SK-N-SH treated with all-trans-retinoic acid at 6 μM for 48 hours (cell line): ENCODE measurements at regions not wholly inside any gene's neighbourhood (a gene's known extent, or its start where the extent isn't known, plus 50 kb on each side); places are given as distances from the start of the nearest gene placed in this dataset.

Source experiments
- ATAC-seq: fragments of 200-7000 bp; cut with Tn5 transposase; 3 replicates; pipeline ENCODE4 v1.9.1; 2020; ENCODE audit warnings: mild to moderate bottlenecking, moderate library complexity
- BACH2 ChIP-seq: fragments of 250-450 bp; sonication (Bioruptor Pico); IDR thresholded peaks from 2 replicates; pipeline ENCODE4 v1.9.0; 2021; ENCODE audit warnings: mild to moderate bottlenecking, borderline replicate concordance
- CSDC2 ChIP-seq: fragments of 250-450 bp; sonication (Bioruptor Pico); IDR thresholded peaks from 2 replicates; pipeline ENCODE4 v1.5.0; 2020; ENCODE audit warnings: mild to moderate bottlenecking, moderate library complexity
- ESRRG ChIP-seq: fragments of 250-450 bp; sonication (Bioruptor Pico); IDR thresholded peaks from 2 replicates; pipeline ENCODE4 v1.6.1; 2021; ENCODE audit warnings: mild to moderate bottlenecking
- ISL1 ChIP-seq: fragments of 250-450 bp; sonication (Bioruptor Pico); IDR thresholded peaks from 2 replicates; pipeline ENCODE4 v2.1.2; 2022; ENCODE audit warnings: mild to moderate bottlenecking, moderate library complexity
- OSR1 ChIP-seq: fragments of 250-450 bp; sonication (Bioruptor Pico); IDR thresholded peaks from 2 replicates; pipeline ENCODE4 v1.8.0; 2022; ENCODE audit warnings: moderate library complexity, mild to moderate bottlenecking, inconsistent platforms
- POU6F1 ChIP-seq: fragments of 250-450 bp; sonication (Bioruptor Pico); IDR thresholded peaks from 2 replicates; pipeline ENCODE4 v1.8.0; 2021; ENCODE audit warnings: low read depth, mild to moderate bottlenecking, moderate library complexity, borderline replicate concordance
- PPARA ChIP-seq: fragments of 250-450 bp; sonication (Bioruptor Pico); IDR thresholded peaks from 2 replicates; pipeline ENCODE4 v1.5.0; 2020; ENCODE audit warnings: mild to moderate bottlenecking, borderline replicate concordance
- RARB ChIP-seq: fragments of 250-450 bp; sonication (Bioruptor Pico); IDR thresholded peaks from 2 replicates; pipeline ENCODE4 v1.8.0; 2021; ENCODE audit warnings: mild to moderate bottlenecking, moderate library complexity
- SNAI2 ChIP-seq: fragments of 250-450 bp; sonication (Bioruptor Pico); IDR thresholded peaks from 2 replicates; pipeline ENCODE4 v1.5.0; 2020; ENCODE audit warnings: mild to moderate bottlenecking, moderate library complexity
- TCF4 ChIP-seq: fragments of 250-450 bp; sonication (Bioruptor Pico); IDR thresholded peaks from 2 replicates; pipeline ENCODE4 v1.8.0; 2021; ENCODE audit warnings: mild to moderate bottlenecking, moderate library complexity, borderline replicate concordance
- TOX ChIP-seq: fragments of 250-450 bp; sonication (Bioruptor Pico); IDR thresholded peaks from 2 replicates; pipeline ENCODE4 v1.8.0; 2021; ENCODE audit warnings: mild to moderate bottlenecking, moderate library complexity, borderline replicate concordance
- ZC3H10 ChIP-seq: fragments of 250-450 bp; sonication (Bioruptor Pico); IDR thresholded peaks from 2 replicates; pipeline ENCODE4 v1.5.1; 2021; ENCODE audit warnings: mild to moderate bottlenecking, moderate library complexity
- ZFP3 ChIP-seq: fragments of 250-450 bp; sonication (Bioruptor Pico); IDR thresholded peaks from 2 replicates; pipeline ENCODE4 v1.5.0; 2020; ENCODE audit warnings: mild to moderate bottlenecking, moderate library complexity
- ZFP30 ChIP-seq: fragments of 450-650 bp; formaldehyde crosslinking; IDR thresholded peaks from 2 replicates; pipeline ENCODE4 v1.5.0; 2022; ENCODE audit warnings: mild to moderate bottlenecking, moderate library complexity
- ZNF565 ChIP-seq: fragments of 450-650 bp; formaldehyde crosslinking; conservative IDR thresholded peaks from 2 replicates; pipeline ENCODE4 v1.5.0; 2020; ENCODE audit warnings: low read depth, mild to moderate bottlenecking, moderate library complexity
- ZNF70 ChIP-seq: fragments of 450-650 bp; formaldehyde crosslinking; IDR thresholded peaks from 2 replicates; pipeline ENCODE4 v1.5.0; 2020; ENCODE audit warnings: mild to moderate bottlenecking, moderate library complexity
- ZNF8 ChIP-seq: fragments of 450-650 bp; formaldehyde crosslinking; IDR thresholded peaks from 2 replicates; pipeline ENCODE4 v1.5.0; 2020; ENCODE audit warnings: mild to moderate bottlenecking, moderate library complexity
- TF ChIP-seq, protein P1 (sequence below): fragments of 250-450 bp; sonication (Bioruptor Pico); IDR thresholded peaks from 2 replicates; pipeline ENCODE4 v1.5.1; 2020; ENCODE audit warnings: low read depth, mild to moderate bottlenecking, moderate library complexity
- TF ChIP-seq, protein P2 (sequence below): fragments of 250-450 bp; sonication (Bioruptor Pico); IDR thresholded peaks from 2 replicates; pipeline ENCODE4 v1.8.0; 2020; ENCODE audit warnings: mild to moderate bottlenecking, moderate library complexity, borderline replicate concordance
- TF ChIP-seq, protein P3 (sequence below): fragments of 250-450 bp; sonication (Bioruptor Pico); IDR thresholded peaks from 2 replicates; pipeline ENCODE4 v1.5.1; 2021; ENCODE audit warnings: mild to moderate bottlenecking, moderate library complexity
- TF ChIP-seq, protein P4 (sequence below): fragments of 250-450 bp; sonication (Bioruptor Pico); IDR thresholded peaks from 2 replicates; pipeline ENCODE4 v1.5.0; 2020; ENCODE audit warnings: mild to moderate bottlenecking, moderate library complexity

- ATAC-seq: no peak
- TF ChIP-seq, protein P1, sequence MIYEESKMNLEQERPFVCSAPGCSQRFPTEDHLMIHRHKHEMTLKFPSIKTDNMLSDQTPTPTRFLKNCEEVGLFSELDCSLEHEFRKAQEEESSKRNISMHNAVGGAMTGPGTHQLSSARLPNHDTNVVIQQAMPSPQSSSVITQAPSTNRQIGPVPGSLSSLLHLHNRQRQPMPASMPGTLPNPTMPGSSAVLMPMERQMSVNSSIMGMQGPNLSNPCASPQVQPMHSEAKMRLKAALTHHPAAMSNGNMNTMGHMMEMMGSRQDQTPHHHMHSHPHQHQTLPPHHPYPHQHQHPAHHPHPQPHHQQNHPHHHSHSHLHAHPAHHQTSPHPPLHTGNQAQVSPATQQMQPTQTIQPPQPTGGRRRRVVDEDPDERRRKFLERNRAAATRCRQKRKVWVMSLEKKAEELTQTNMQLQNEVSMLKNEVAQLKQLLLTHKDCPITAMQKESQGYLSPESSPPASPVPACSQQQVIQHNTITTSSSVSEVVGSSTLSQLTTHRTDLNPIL: no peak
- no peak for TF ChIP-seq ZFP30
- no peak for TF ChIP-seq ZFP3
- no peak for TF ChIP-seq OSR1 (CRISPR knock-in tag)
- no peak for TF ChIP-seq SNAI2 (CRISPR knock-in tag)
- no peak for TF ChIP-seq ZC3H10 (CRISPR knock-in tag)
- no peak for TF ChIP-seq BACH2
- no peak for TF ChIP-seq ISL1 (CRISPR knock-in tag)
- no peak for TF ChIP-seq ESRRG
- TF ChIP-seq POU6F1 (CRISPR knock-in tag): no peak
- TF ChIP-seq RARB (CRISPR knock-in tag): no peak
Measured at GRCh38 chr3:130823241-130823884, 70.5 kb upstream of the ATP2C1 start.

GRCh38 chr3:130823996-130824395 is 69.9 kb upstream of the ATP2C1 start:
- ATAC-seq: no peak
- no peak for TF ChIP-seq PPARA (CRISPR knock-in tag)
- no peak for TF ChIP-seq OSR1 (CRISPR knock-in tag)
- no peak for TF ChIP-seq ZNF70
- TF ChIP-seq, protein P1: no peak
- TF ChIP-seq, protein P2, sequence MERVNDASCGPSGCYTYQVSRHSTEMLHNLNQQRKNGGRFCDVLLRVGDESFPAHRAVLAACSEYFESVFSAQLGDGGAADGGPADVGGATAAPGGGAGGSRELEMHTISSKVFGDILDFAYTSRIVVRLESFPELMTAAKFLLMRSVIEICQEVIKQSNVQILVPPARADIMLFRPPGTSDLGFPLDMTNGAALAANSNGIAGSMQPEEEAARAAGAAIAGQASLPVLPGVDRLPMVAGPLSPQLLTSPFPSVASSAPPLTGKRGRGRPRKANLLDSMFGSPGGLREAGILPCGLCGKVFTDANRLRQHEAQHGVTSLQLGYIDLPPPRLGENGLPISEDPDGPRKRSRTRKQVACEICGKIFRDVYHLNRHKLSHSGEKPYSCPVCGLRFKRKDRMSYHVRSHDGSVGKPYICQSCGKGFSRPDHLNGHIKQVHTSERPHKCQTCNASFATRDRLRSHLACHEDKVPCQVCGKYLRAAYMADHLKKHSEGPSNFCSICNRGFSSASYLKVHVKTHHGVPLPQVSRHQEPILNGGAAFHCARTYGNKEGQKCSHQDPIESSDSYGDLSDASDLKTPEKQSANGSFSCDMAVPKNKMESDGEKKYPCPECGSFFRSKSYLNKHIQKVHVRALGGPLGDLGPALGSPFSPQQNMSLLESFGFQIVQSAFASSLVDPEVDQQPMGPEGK (CRISPR knock-in tag): no peak
- TF ChIP-seq, protein P3, sequence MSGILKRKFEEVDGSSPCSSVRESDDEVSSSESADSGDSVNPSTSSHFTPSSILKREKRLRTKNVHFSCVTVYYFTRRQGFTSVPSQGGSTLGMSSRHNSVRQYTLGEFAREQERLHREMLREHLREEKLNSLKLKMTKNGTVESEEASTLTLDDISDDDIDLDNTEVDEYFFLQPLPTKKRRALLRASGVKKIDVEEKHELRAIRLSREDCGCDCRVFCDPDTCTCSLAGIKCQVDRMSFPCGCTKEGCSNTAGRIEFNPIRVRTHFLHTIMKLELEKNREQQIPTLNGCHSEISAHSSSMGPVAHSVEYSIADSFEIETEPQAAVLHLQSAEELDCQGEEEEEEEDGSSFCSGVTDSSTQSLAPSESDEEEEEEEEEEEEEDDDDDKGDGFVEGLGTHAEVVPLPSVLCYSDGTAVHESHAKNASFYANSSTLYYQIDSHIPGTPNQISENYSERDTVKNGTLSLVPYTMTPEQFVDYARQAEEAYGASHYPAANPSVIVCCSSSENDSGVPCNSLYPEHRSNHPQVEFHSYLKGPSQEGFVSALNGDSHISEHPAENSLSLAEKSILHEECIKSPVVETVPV (CRISPR knock-in tag): no peak
- no peak for TF ChIP-seq SNAI2 (CRISPR knock-in tag)
- no peak for TF ChIP-seq TCF4
- TF ChIP-seq ESRRG: no peak
- TF ChIP-seq TOX: no peak
- TF ChIP-seq ZNF565 (CRISPR knock-in tag): no peak
- TF ChIP-seq ZNF8 (CRISPR knock-in tag): no peak
- no peak for TF ChIP-seq ISL1 (CRISPR knock-in tag)
- TF ChIP-seq, all 23 proteins: peak for 0

- ATAC-seq: no peak
- TF ChIP-seq, protein P4, sequence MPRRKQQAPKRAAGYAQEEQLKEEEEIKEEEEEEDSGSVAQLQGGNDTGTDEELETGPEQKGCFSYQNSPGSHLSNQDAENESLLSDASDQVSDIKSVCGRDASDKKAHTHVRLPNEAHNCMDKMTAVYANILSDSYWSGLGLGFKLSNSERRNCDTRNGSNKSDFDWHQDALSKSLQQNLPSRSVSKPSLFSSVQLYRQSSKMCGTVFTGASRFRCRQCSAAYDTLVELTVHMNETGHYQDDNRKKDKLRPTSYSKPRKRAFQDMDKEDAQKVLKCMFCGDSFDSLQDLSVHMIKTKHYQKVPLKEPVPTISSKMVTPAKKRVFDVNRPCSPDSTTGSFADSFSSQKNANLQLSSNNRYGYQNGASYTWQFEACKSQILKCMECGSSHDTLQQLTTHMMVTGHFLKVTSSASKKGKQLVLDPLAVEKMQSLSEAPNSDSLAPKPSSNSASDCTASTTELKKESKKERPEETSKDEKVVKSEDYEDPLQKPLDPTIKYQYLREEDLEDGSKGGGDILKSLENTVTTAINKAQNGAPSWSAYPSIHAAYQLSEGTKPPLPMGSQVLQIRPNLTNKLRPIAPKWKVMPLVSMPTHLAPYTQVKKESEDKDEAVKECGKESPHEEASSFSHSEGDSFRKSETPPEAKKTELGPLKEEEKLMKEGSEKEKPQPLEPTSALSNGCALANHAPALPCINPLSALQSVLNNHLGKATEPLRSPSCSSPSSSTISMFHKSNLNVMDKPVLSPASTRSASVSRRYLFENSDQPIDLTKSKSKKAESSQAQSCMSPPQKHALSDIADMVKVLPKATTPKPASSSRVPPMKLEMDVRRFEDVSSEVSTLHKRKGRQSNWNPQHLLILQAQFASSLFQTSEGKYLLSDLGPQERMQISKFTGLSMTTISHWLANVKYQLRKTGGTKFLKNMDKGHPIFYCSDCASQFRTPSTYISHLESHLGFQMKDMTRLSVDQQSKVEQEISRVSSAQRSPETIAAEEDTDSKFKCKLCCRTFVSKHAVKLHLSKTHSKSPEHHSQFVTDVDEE (CRISPR knock-in tag): no peak
- TF ChIP-seq ZNF565 (CRISPR knock-in tag) (no peak), CSDC2 (no peak), ISL1 (CRISPR knock-in tag) (peak; percentile 57)
Measured at GRCh38 chr3:130825762-130826299, 68.1 kb upstream of the ATP2C1 start.
